Activated naive CD4-positive, alpha-beta T cell treated with anti-CD3 and anti-CD28 coated beads, Interleukin-2, amount 50 U/mL, for 24 hours (primary cell): ENCODE measurements at regions not wholly inside any gene's neighbourhood (a gene's known extent, or its start where the extent isn't known, plus 50 kb on each side); places are given as distances from the start of the nearest gene placed in this dataset.
A peak's percentile ranks its signal among the peaks of the same experiment; 100 is the strongest.

Source experiments
- H3K27ac Mint-ChIP-seq: one replicate; pipeline ENCODE4 v1.8.0; 2021; ENCODE audit warnings: mild to moderate bottlenecking, mixed read lengths
- H3K27me3 Mint-ChIP-seq: one replicate; pipeline ENCODE4 v1.8.0; 2021; ENCODE audit warnings: mixed read lengths
- H3K36me3 Mint-ChIP-seq: one replicate; pipeline ENCODE4 v1.8.0; 2021; ENCODE audit warnings: mixed read lengths
- H3K4me1 Mint-ChIP-seq: one replicate; pipeline ENCODE4 v1.8.0; 2021; ENCODE audit warnings: mixed read lengths
- H3K4me3 Mint-ChIP-seq: one replicate; pipeline ENCODE4 v1.8.0; 2021; ENCODE audit warnings: mild to moderate bottlenecking, mixed read lengths
- H3K9me3 Mint-ChIP-seq: one replicate; pipeline ENCODE4 v1.8.0; 2021; ENCODE audit warnings: mixed read lengths

- H3K36me3 Mint-ChIP-seq, result peaks cover 7% of the 10 kb centered on the region
- H3K9me3 Mint-ChIP-seq, result no peaks in the 10 kb centered on the region
- H3K4me1 Mint-ChIP-seq, result peaks cover 8% of the 10 kb centered on the region
- no peak overlapping the region for H3K27ac Mint-ChIP-seq
- no peaks in the 10 kb centered on the region for H3K27me3 Mint-ChIP-seq
- no peak overlapping the region for H3K4me3 Mint-ChIP-seq
These were observed 63.4 kb upstream of the FUT8 start for GRCh38 chr14:65349100-65349499.

GRCh38 chr14:65351493-65352194, 60.9 kb upstream of the FUT8 start:
- H3K36me3 Mint-ChIP-seq, result peaks cover 7% of the 10 kb centered on the region
- no peaks in the 10 kb centered on the region for H3K27me3 Mint-ChIP-seq
- no peak overlapping the region for H3K4me3 Mint-ChIP-seq
- no peaks in the 10 kb centered on the region for H3K9me3 Mint-ChIP-seq
- H3K27ac Mint-ChIP-seq, result no peak overlapping the region
- H3K4me1 Mint-ChIP-seq, result peaks cover 14% of the 10 kb centered on the region

- no peaks in the 10 kb centered on the region for H3K9me3 Mint-ChIP-seq
- H3K4me3 Mint-ChIP-seq, result no peak overlapping the region
- no peaks in the 10 kb centered on the region for H3K27me3 Mint-ChIP-seq
- H3K36me3 Mint-ChIP-seq, result peaks cover 7% of the 10 kb centered on the region
- peak overlapping the region; percentile 41 for H3K27ac Mint-ChIP-seq
- peaks cover 24% of the 10 kb centered on the region for H3K4me1 Mint-ChIP-seq
These were observed 59.5 kb upstream of the FUT8 start for GRCh38 chr14:65352964-65353530.

GRCh38 chr14:65354131-65354530, 58.4 kb upstream of the FUT8 start:
- H3K27me3 Mint-ChIP-seq, result no peaks in the 10 kb centered on the region
- peaks cover 3% of the 10 kb centered on the region for H3K36me3 Mint-ChIP-seq
- H3K4me1 Mint-ChIP-seq, result peaks cover 24% of the 10 kb centered on the region
- H3K9me3 Mint-ChIP-seq, result no peaks in the 10 kb centered on the region
- H3K27ac Mint-ChIP-seq, result no peak overlapping the region
- H3K4me3 Mint-ChIP-seq, result no peak overlapping the region

GRCh38 chr14:65354715-65355114, 57.8 kb upstream of the FUT8 start:
- H3K9me3 Mint-ChIP-seq, result no peaks in the 10 kb centered on the region
- H3K27ac Mint-ChIP-seq, result no peak overlapping the region
- H3K4me1 Mint-ChIP-seq, result peaks cover 24% of the 10 kb centered on the region

GRCh38 chr14:65356327-65356836, 56.1 kb upstream of the FUT8 start:
- Mint-ChIP-seq H3K27ac (peak overlapping the region; percentile 55), H3K4me3 (no peak overlapping the region)

More at GRCh38 chr14:65354715-65355114, 57.8 kb upstream of the FUT8 start:
- Mint-ChIP-seq H3K27me3 (no peaks in the 10 kb centered on the region), H3K4me3 (no peak overlapping the region), H3K36me3 (peaks cover 3% of the 10 kb centered on the region)

GRCh38 chr14:65357113-65357512, 55.4 kb upstream of the FUT8 start:
- Mint-ChIP-seq H3K36me3 (peaks cover 1% of the 10 kb centered on the region), H3K27ac (peak overlapping the region; percentile 41), H3K27me3 (no peaks in the 10 kb centered on the region), H3K4me1 (peaks cover 29% of the 10 kb centered on the region), H3K4me3 (no peak overlapping the region), H3K9me3 (no peaks in the 10 kb centered on the region)

More at GRCh38 chr14:65356327-65356836, 56.1 kb upstream of the FUT8 start:
- no peaks in the 10 kb centered on the region for H3K27me3 Mint-ChIP-seq
- H3K36me3 Mint-ChIP-seq, result no peaks in the 10 kb centered on the region
- no peaks in the 10 kb centered on the region for H3K9me3 Mint-ChIP-seq
- H3K4me1 Mint-ChIP-seq, result peaks cover 29% of the 10 kb centered on the region

GRCh38 chr14:65357689-65358088, 54.8 kb upstream of the FUT8 start:
- Mint-ChIP-seq H3K36me3 (peaks cover 1% of the 10 kb centered on the region), H3K4me1 (peaks cover 29% of the 10 kb centered on the region), H3K9me3 (no peaks in the 10 kb centered on the region), H3K27me3 (no peaks in the 10 kb centered on the region), H3K4me3 (no peak overlapping the region), H3K27ac (peak overlapping the region; percentile 55)

- Mint-ChIP-seq H3K4me1 (peaks cover 25% of the 10 kb centered on the region), H3K27ac (no peak overlapping the region), H3K4me3 (no peak overlapping the region), H3K27me3 (no peaks in the 10 kb centered on the region), H3K36me3 (peaks cover 1% of the 10 kb centered on the region), H3K9me3 (no peaks in the 10 kb centered on the region)
These were observed 53.0 kb upstream of the FUT8 start for GRCh38 chr14:65359503-65359902.

GRCh38 chr14:65360144-65360784, 52.3 kb upstream of the FUT8 start:
- peaks cover 4% of the 10 kb centered on the region for H3K36me3 Mint-ChIP-seq
- peaks cover 25% of the 10 kb centered on the region for H3K4me1 Mint-ChIP-seq
- H3K9me3 Mint-ChIP-seq, result no peaks in the 10 kb centered on the region
- no peak overlapping the region for H3K4me3 Mint-ChIP-seq
- no peaks in the 10 kb centered on the region for H3K27me3 Mint-ChIP-seq
- H3K27ac Mint-ChIP-seq, result no peak overlapping the region

GRCh38 chr14:65361920-65362319, 50.6 kb upstream of the FUT8 start:
- Mint-ChIP-seq H3K9me3 (no peaks in the 10 kb centered on the region), H3K36me3 (peaks cover 4% of the 10 kb centered on the region), H3K27me3 (no peaks in the 10 kb centered on the region), H3K4me1 (peaks cover 12% of the 10 kb centered on the region), H3K4me3 (no peak overlapping the region), H3K27ac (no peak overlapping the region)
